Activated CD8-positive, alpha-beta T cell treated with anti-CD3 and anti-CD28 coated beads for 36 hours (primary cell): ENCODE measurements at regions not wholly inside any gene's neighbourhood (a gene's known extent, or its start where the extent isn't known, plus 50 kb on each side); places are given as distances from the start of the nearest gene placed in this dataset.

Experiments used
- ATAC-seq: fragments of 200-7000 bp; cut with Tn5 transposase; one replicate; pipeline ENCODE4 v1.10.0; 2021; ENCODE audit warnings: mild to moderate bottlenecking, moderate library complexity
- CTCF ChIA-PET: fragments of 350-600 bp; sonication (Branson Sonifier 250); formaldehyde crosslinking; loops from one replicate; lab custom pipeline; 2021; ENCODE audit warnings: antibody characterized with exemption; lab: Charles Lee
- POLR2A ChIA-PET: fragments of 350-600 bp; sonication (Branson Sonifier 250); formaldehyde crosslinking; loops from one replicate; lab custom pipeline; 2021; ENCODE audit warnings: antibody characterized with exemption; lab: Charles Lee
- DNase-seq: peaks from one replicate; pipeline ENCODE4 v3.0.0-alpha.2; 2020
- H3K27ac Mint-ChIP-seq: one replicate; pipeline ENCODE4 v1.8.0; 2021; ENCODE audit warnings: mild to moderate bottlenecking, mixed read lengths
- H3K27me3 Mint-ChIP-seq: one replicate; pipeline ENCODE4 v1.8.0; 2021; ENCODE audit warnings: mixed read lengths
- H3K36me3 Mint-ChIP-seq: one replicate; pipeline ENCODE4 v1.8.0; 2021; ENCODE audit warnings: low read depth, mixed read lengths
- H3K4me1 Mint-ChIP-seq: one replicate; pipeline ENCODE4 v1.8.0; 2021; ENCODE audit warnings: low read depth, mixed read lengths
- H3K4me3 Mint-ChIP-seq: one replicate; pipeline ENCODE4 v1.8.0; 2021; ENCODE audit warnings: mild to moderate bottlenecking, moderate library complexity, mixed read lengths
- H3K9me3 Mint-ChIP-seq: one replicate; pipeline ENCODE4 v1.8.0; 2021; ENCODE audit warnings: mixed read lengths
- intact Hi-C: fragments of 100-400 bp; cut with micrococcal nuclease; formaldehyde crosslinking; loops from one replicate; pipeline ENCODE4 v1.10.0; 2022
- TF ChIP-seq, protein P1 (sequence below): fragments of 200-600 bp; IDR thresholded peaks from one replicate; pipeline ENCODE4 v1.8.0; 2022; ENCODE audit warnings: antibody characterized with exemption, mild to moderate bottlenecking

DNA sequence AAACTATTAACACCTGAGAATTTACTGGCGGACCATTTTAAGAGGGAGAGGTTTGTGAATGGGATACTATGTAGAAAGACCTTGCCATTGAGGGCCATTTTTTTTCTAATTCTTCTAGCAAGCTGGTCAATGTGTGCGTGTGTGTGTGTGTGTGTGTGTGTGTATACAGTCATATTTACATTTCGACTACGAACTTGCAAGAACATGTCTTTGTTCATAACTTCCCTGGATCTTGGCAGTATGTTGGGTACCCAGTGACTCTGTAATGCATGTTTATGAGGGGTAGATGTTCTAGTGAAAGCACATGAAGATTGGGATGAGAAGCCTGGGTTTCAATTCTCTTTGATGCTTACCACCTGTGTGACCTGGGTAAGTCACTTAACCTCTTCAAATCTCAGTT, 133.6 kb downstream of the UBE2E3 start:
- CTCF ChIA-PET, result no interaction called here

DNA sequence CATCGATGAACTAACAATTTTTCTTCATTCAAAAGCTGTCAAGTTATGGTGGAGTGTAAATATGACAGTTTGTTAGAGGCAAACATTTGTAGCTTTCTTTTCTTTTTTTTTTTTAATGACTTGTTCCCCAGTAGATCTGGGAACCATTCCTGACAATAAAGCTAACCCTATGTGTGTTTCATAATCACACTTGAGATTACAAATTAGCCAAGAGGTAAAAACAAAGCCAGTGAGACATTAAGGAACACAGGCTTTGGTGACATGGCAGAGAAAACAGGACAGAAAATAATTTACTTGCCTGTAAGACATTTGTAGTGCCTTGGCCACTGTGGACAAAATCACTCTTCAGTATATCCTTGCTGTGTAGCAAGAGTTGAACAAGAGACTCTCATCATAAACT, 135.9 kb downstream of the UBE2E3 start:
- Mint-ChIP-seq H3K4me1 (peaks cover 32% of the 10 kb centered on the region), H3K27ac (no peak overlapping the region), H3K27me3 (no peaks in the 10 kb centered on the region), H3K9me3 (peaks cover 2% of the 10 kb centered on the region), H3K36me3 (peaks cover 10% of the 10 kb centered on the region), H3K4me3 (no peak overlapping the region)
- ATAC-seq (no peak), DNase-seq (no peak)
- ChIA-PET POLR2A (interaction anchor here (0.6 kb wide), 1 partner anchor 322 kb away, joined by 3 read pairs; no protein-coding TSS in a partner anchor), CTCF (interaction anchor here (1.8 kb wide), 1 partner anchor 350 kb away, joined by 4 read pairs; no protein-coding TSS in a partner anchor)
- intact Hi-C loops, result no loop called here
- TF ChIP-seq, protein P1, sequence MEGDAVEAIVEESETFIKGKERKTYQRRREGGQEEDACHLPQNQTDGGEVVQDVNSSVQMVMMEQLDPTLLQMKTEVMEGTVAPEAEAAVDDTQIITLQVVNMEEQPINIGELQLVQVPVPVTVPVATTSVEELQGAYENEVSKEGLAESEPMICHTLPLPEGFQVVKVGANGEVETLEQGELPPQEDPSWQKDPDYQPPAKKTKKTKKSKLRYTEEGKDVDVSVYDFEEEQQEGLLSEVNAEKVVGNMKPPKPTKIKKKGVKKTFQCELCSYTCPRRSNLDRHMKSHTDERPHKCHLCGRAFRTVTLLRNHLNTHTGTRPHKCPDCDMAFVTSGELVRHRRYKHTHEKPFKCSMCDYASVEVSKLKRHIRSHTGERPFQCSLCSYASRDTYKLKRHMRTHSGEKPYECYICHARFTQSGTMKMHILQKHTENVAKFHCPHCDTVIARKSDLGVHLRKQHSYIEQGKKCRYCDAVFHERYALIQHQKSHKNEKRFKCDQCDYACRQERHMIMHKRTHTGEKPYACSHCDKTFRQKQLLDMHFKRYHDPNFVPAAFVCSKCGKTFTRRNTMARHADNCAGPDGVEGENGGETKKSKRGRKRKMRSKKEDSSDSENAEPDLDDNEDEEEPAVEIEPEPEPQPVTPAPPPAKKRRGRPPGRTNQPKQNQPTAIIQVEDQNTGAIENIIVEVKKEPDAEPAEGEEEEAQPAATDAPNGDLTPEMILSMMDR, result no peak

More for the DNA sequence above, 133.6 kb downstream of the UBE2E3 start:
- TF ChIP-seq, protein P1, result no peak
- H3K4me1 Mint-ChIP-seq, result peaks cover 29% of the 10 kb centered on the region
- no peak overlapping the region for H3K27ac Mint-ChIP-seq
- DNase-seq (no peak), ATAC-seq (no peak)
- no peaks in the 10 kb centered on the region for H3K27me3 Mint-ChIP-seq
- H3K9me3 Mint-ChIP-seq, result peaks cover 6% of the 10 kb centered on the region
- H3K36me3 Mint-ChIP-seq, result peaks cover 13% of the 10 kb centered on the region
- intact Hi-C loops, result no loop called here
- POLR2A ChIA-PET, result no interaction called here
- H3K4me3 Mint-ChIP-seq, result no peak overlapping the region

DNA sequence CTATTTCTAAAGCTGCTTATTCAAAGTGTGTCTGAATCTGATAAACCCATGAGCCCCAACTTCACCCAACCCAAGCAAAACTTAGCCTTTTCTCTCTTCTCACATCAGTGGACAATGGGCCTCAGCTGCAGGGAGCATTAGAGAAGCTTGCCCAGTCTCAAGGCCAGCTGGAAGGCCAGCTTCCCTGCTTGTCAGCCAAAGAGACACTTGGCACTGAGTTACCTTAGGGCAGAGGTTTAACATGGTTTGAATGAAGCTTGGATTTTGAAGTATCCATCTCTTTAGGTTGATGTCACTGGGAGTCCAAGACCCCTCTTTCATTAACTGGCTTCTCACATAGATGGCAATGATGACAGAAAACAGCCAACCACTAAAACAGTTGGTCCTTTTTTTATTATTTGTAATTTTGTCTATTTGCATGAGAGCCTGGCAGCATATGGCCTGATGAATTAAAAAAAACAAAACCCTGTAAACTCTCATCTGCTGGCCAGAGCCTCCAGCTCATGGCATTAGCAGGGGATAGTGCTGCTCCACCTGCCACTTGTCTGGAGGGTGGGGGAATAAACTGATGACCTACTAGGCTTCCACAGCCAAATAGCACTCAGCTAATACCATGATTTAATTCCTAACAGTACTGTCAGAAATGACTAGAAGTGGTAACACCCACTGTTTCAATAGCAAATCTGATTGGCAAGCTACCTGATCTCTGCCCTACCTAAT, 137.0 kb downstream of the UBE2E3 start:
- intact Hi-C loops, result no loop called here
- ChIA-PET POLR2A (no interaction called here), CTCF (interaction anchor here (1.3 kb wide), 1 partner anchor 9 kb away, joined by 4 read pairs; no protein-coding TSS in a partner anchor)
- Mint-ChIP-seq H3K27ac (no peak overlapping the region), H3K36me3 (peaks cover 16% of the 10 kb centered on the region), H3K4me1 (peaks cover 38% of the 10 kb centered on the region), H3K4me3 (no peak overlapping the region), H3K27me3 (no peaks in the 10 kb centered on the region), H3K9me3 (peaks cover 5% of the 10 kb centered on the region)
- ATAC-seq (no peak), DNase-seq (no peak)
- TF ChIP-seq, protein P1, result no peak

DNA sequence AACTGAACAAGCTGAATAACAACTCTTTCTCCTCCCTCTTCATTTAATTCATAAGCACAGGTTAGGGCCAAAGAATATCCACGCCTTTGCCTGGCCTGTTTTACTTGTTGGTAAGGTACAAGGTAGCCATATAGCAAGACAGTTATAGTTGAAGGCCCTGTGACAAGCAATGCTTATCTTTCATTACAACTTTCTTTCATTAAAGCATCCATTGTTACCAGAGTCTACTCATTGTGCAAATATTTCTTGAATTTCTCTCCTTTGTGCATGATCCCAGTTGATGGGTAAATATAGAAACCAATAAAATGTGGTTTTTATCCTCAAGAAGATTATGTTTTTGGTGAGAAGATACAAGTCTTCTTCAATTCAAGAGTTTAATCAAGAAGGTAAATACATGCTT, 140.2 kb downstream of the UBE2E3 start:
- Mint-ChIP-seq H3K4me1 (peaks cover 40% of the 10 kb centered on the region), H3K27me3 (no peaks in the 10 kb centered on the region), H3K36me3 (peaks cover 20% of the 10 kb centered on the region), H3K4me3 (no peak overlapping the region), H3K9me3 (peaks cover 5% of the 10 kb centered on the region), H3K27ac (no peak overlapping the region)
- intact Hi-C loops, result no loop called here
- TF ChIP-seq, protein P1, result no peak
- ATAC-seq (no peak), DNase-seq (no peak)
- ChIA-PET POLR2A (no interaction called here), CTCF (interaction anchor here (0.9 kb wide), 1 partner anchor 16 kb away, joined by 3 read pairs; no protein-coding TSS in a partner anchor)

DNA sequence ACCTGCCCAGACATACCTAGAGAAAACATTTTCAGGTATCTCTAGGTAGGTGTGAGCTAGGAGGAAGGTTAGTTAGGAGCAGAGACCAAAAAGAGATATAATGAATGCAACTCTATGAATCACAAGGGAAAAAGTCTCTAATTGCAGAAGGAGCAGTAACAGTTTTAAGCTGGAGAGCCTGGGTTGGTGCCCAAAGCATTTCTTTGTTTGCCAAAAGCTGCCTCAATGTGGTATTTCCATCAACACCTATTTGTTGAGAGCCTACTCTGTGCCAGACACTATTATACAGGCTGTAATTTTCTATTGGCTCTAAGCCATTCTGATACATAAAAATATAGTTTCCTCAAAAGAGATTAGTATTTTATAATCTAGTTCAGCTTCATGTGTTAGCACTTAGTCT, 141.6 kb downstream of the UBE2E3 start:
- Mint-ChIP-seq H3K27me3 (no peaks in the 10 kb centered on the region), H3K27ac (no peak overlapping the region), H3K4me1 (peaks cover 51% of the 10 kb centered on the region), H3K36me3 (peaks cover 25% of the 10 kb centered on the region), H3K9me3 (peaks cover 5% of the 10 kb centered on the region), H3K4me3 (no peak overlapping the region)
- TF ChIP-seq, protein P1, result no peak
- no peak for ATAC-seq
- ChIA-PET POLR2A (interaction anchor here (0.9 to 1.0 kb wide), 2 partner anchors 9 to 15 kb away, joined by 3 read pairs; no protein-coding TSS in a partner anchor), CTCF (interaction anchor here (0.7 to 2.2 kb wide), 5 partner anchors 10 to 344 kb away, joined by 3 to 7 read pairs (median 4); no protein-coding TSS in a partner anchor)
- intact Hi-C loops, result no loop called here
- DNase-seq, result no peak
